HG03460 (cell line): ENCODE measurements at regions not wholly inside any gene's neighbourhood (a gene's known extent, or its start where the extent isn't known, plus 50 kb on each side); places are given as distances from the start of the nearest gene placed in this dataset.

Experiments used
- ATAC-seq: cut with Tn5 transposase; IDR thresholded peaks from one replicate; pipeline ENCODE4 v1.9.1; 2021; ENCODE audit not compliant: unreplicated experiment

GRCh38 chr22:48541401-48542098 is 1286.1 kb downstream of the BRD1 start:
- ATAC-seq = no peak

- ATAC-seq = no peak
These were observed 1288.4 kb downstream of the BRD1 start for GRCh38 chr22:48539261-48539660.

GRCh38 chr22:48538291-48538820 is 1289.3 kb downstream of the BRD1 start:
- no peak for ATAC-seq

- no peak for ATAC-seq
These were observed 1290.4 kb downstream of the BRD1 start for GRCh38 chr22:48537343-48537680.

- no peak for ATAC-seq
These were observed 1290.9 kb downstream of the BRD1 start for GRCh38 chr22:48536541-48537342.

GRCh38 chr22:48535868-48536540 is 1291.7 kb downstream of the BRD1 start:
- no peak for ATAC-seq

- ATAC-seq = no peak
These were observed 1293.2 kb downstream of the BRD1 start for GRCh38 chr22:48534395-48534958.

- no peak for ATAC-seq
These were observed 1294.7 kb downstream of the BRD1 start for GRCh38 chr22:48532986-48533385.

GRCh38 chr22:48531761-48532435 is 1295.8 kb downstream of the BRD1 start:
- ATAC-seq = no peak

GRCh38 chr22:48531108-48531507 is 1296.6 kb downstream of the BRD1 start:
- no peak for ATAC-seq

- no peak for ATAC-seq
These were observed 1297.0 kb downstream of the BRD1 start for GRCh38 chr22:48530666-48531065.

- no peak for ATAC-seq
These were observed 1299.3 kb downstream of the BRD1 start for GRCh38 chr22:48528221-48528915.

GRCh38 chr22:48523761-48524160 is 1303.9 kb downstream of the BRD1 start:
- no peak for ATAC-seq

- no peak for ATAC-seq
These were observed 1304.6 kb downstream of the BRD1 start for GRCh38 chr22:48523091-48523490.

- ATAC-seq = no peak
These were observed 1305.4 kb downstream of the BRD1 start for GRCh38 chr22:48522271-48522670.

- ATAC-seq = no peak
These were observed 1306.6 kb downstream of the BRD1 start for GRCh38 chr22:48520884-48521588.

- ATAC-seq = no peak
These were observed 1307.5 kb downstream of the BRD1 start for GRCh38 chr22:48520207-48520606.

GRCh38 chr22:48517039-48518030 is 1310.3 kb downstream of the BRD1 start:
- no peak for ATAC-seq
